Thyroid gland (tissue), 4 donors: ENCODE measurements at regions not wholly inside any gene's neighbourhood (a gene's known extent, or its start where the extent isn't known, plus 50 kb on each side); places are given as distances from the start of the nearest gene placed in this dataset.
"Not testable (repeated sequence)": the region's sequence is repeated elsewhere in the genome, so short reads cannot be mapped to it uniquely, and the experiment has no call there.

Experiments
- DNase-seq, 2 donors: peaks; one replicate each; pipeline ENCODE4 v3.0.0-alpha.2; 2019
- H3K27ac ChIP-seq, 3 donors: fragments of 200-600 bp; sonication (generic); 1 replicate in 2 of 3; 2 replicates in 1 of 3; pipeline ENCODE4 v1.5.1; 2016 to 2019; ENCODE audit warnings: mild to moderate bottlenecking in 1 of 3, moderate library complexity in 1 of 3
- H3K27me3 ChIP-seq: fragments of 200-600 bp; sonication (generic); one replicate; pipeline ENCODE4 v1.5.1; 2019
- H3K36me3 ChIP-seq, 2 donors: fragments of 200-600 bp; sonication (generic); one replicate each; pipeline ENCODE4 v1.5.1; 2016 to 2019
- H3K4me1 ChIP-seq, 2 donors: fragments of 200-600 bp; sonication (generic); one replicate each; pipeline ENCODE4 v1.5.1; 2017 to 2019
- H3K4me3 ChIP-seq, 3 donors: fragments of 200-600 bp; sonication (generic); replicated peaks in 1 of 3; 1 replicate in 2 of 3; 2 replicates in 1 of 3; pipeline ENCODE4 v1.5.1; 2016; ENCODE audit warnings: mild to moderate bottlenecking in 1 of 3
- H3K9me3 ChIP-seq: fragments of 200-600 bp; sonication (generic); one replicate; pipeline ENCODE4 v1.5.1; 2017
- CTCF ChIP-seq, 6 experiments: fragments of 200-600 bp in 3 of 6; fragments of 450-650 bp in 3 of 6; sonication (generic) in 3 of 6; IDR thresholded peaks; one replicate each; pipeline ENCODE4 v1.5.1; 2016 to 2019; ENCODE audit warnings: antibody characterized with exemption in 6 of 6, mild to moderate bottlenecking in 2 of 6, inconsistent platforms in 1 of 6, moderate library complexity in 1 of 6
- POLR2A ChIP-seq, 2 donors: fragments of 450-650 bp; IDR thresholded peaks; one replicate each; pipeline ENCODE4 v1.6.1; 2017; ENCODE audit warnings: antibody characterized with exemption in 2 of 2, mild to moderate bottlenecking in 2 of 2, moderate library complexity in 1 of 2
- WGBS, 2 donors: methylation state at CpG; one replicate each; pipeline ENCODE4 v1.1.5; 2017; 5-methylcytosine and 5-hydroxymethylcytosine counted together
- intact Hi-C: fragments of 100-400 bp; cut with DNase I; formaldehyde crosslinking; loops from one replicate; pipeline ENCODE4 v1.15.1; 2023

GRCh38 chr1:229905652-229906051, 161.4 kb upstream of the GALNT2 start:
- H3K9me3 ChIP-seq: no peaks in the 10 kb centered on the region
- intact Hi-C loops: no loop called here
- H3K27me3 ChIP-seq: no peaks in the 10 kb centered on the region
- no peaks in the 10 kb centered on the region for H3K36me3 ChIP-seq
- no peak for TF ChIP-seq CTCF (IDR thresholded peaks at IDR 0.05)
- TF ChIP-seq POLR2A (IDR thresholded peaks at IDR 0.05): no peak
- H3K4me1 ChIP-seq: no peaks in the 10 kb centered on the region
- 90 to 97% methylated on average over 1 of the region's 1 CpG for WGBS, 2 donors
- no peak overlapping the region for H3K27ac ChIP-seq
- no peak for DNase-seq
- no peak overlapping the region for H3K4me3 ChIP-seq

DNA sequence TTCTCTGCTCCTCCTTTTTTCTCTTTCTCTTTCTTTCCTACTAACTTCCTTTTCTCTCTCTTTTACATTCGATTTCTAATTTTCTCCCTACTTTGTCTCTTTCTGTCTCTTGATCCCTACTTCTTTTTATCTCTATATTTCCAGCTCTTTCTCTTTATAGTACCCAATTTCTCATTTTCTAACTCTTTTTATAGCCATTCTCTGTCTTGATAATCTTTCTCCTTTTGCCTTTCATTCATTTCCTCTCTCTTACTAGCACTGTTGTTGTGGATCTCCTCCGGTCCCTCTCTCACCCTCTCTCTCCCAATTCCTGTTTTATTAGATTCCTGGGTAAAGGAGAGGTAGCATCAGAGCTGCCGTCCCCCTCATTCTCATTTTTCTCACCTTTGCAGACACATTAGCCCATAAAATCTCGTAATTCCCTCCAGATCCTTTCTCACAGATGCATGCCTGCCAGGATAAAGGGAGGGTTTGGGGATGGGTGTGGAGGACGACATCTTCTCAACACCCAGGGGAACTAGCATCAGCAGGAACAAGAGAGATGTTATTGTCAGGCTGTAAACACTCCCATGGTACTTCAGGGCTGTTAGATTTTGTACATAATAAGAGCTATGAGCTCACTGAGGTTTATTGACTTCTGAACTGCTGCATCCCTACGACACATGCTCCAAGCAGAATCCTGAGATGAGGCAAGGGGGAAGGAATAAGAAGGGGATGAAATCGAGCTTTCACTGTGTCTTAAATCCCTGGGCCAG, 159.0 kb upstream of the GALNT2 start:
- TF ChIP-seq POLR2A (IDR thresholded peaks at IDR 0.05) (no peak), CTCF (IDR thresholded peaks at IDR 0.05) (no peak)
- Histone ChIP-seq H3K4me1 (no peaks in the 10 kb centered on the region), H3K36me3 (no peaks in the 10 kb centered on the region), H3K9me3 (no peaks in the 10 kb centered on the region), H3K27ac (no peak overlapping the region), H3K4me3 (no peak overlapping the region), H3K27me3 (no peaks in the 10 kb centered on the region)
- intact Hi-C loops: no loop called here
- WGBS, 2 donors: 73 to 74% methylated on average over 7 of the region's 7 CpGs
- no peak for DNase-seq

DNA sequence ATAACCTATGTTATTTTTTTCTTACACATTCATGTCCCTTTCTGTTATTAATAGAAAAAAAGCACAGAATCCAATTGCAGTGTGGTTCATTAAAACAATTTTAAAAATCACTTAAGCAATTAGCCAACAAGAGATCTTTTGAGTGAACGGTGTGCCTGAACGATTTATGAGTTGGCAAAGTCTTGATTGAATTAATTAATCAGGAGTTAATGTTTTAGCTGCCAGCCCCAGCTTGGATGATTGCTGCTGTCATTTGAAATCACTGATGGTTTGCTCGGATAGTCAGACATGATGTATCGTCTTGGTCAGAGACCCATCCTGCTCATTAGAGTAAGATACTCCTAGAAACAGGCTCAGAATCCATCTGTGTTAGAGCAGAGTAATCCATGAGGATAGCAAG, 158.3 kb upstream of the GALNT2 start:
- Histone ChIP-seq H3K9me3 (no peaks in the 10 kb centered on the region), H3K4me3 (no peak overlapping the region), H3K4me1 (no peaks in the 10 kb centered on the region), H3K27me3 (no peaks in the 10 kb centered on the region), H3K27ac (no peak overlapping the region), H3K36me3 (no peaks in the 10 kb centered on the region)
- DNase-seq: no peak
- no peak for TF ChIP-seq POLR2A (IDR thresholded peaks at IDR 0.05)
- no peak for TF ChIP-seq CTCF (IDR thresholded peaks at IDR 0.05)
- WGBS, 2 donors: 92 to 93% methylated on average over 4 of the region's 4 CpGs
- intact Hi-C loops: no loop called here

- no peaks in the 10 kb centered on the region for H3K9me3 ChIP-seq
- TF ChIP-seq CTCF (IDR thresholded peaks at IDR 0.05) (no peak), POLR2A (IDR thresholded peaks at IDR 0.05) (no peak)
- H3K4me3 ChIP-seq: no peak overlapping the region
- DNase-seq: peak; percentile 47 to 57
- intact Hi-C loops: no loop called here
- H3K4me1 ChIP-seq: no peaks in the 10 kb centered on the region
- no peaks in the 10 kb centered on the region for H3K36me3 ChIP-seq
- no peak overlapping the region for H3K27ac ChIP-seq
- no peaks in the 10 kb centered on the region for H3K27me3 ChIP-seq
- 7 to 10% methylated on average over 1 of the region's 1 CpG for WGBS, 2 donors
Measured at GRCh38 chr1:229913489-229913888, 153.5 kb upstream of the GALNT2 start.

DNA sequence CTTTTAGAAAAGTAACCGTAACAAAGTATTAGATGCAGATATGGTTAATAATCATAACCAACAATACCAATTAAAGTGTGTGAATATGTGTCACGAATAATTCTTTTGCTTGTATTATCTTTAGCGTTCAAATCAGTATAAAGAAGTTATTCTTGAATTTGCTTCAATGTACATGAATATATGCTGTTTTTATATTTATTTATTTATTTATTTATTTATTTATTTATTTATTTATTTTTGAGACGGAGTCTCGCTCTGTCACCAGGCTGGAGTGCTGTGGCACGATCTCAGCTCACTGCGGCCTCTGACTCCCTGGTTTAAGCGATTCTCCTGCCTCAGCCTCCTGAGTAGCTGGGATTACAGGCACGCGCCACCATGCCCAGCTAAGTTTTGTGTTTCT, 147.6 kb upstream of the GALNT2 start:
- 96 to 98% methylated on average over 10 of the region's 10 CpGs for WGBS, 2 donors
- H3K27me3 ChIP-seq, H3K4me3 ChIP-seq, H3K27ac ChIP-seq, H3K36me3 ChIP-seq, intact Hi-C loops, H3K9me3 ChIP-seq, H3K4me1 ChIP-seq, DNase-seq: not testable (repeated sequence)
